Pons (tissue), 1 donor: ENCODE measurements at regions not wholly inside any gene's neighbourhood (a gene's known extent, or its start where the extent isn't known, plus 50 kb on each side); places are given as distances from the start of the nearest gene placed in this dataset.

Experiments
- DNase-seq: peaks from one replicate; pipeline ENCODE4 v3.0.0-alpha.2; 2016; ENCODE audit warnings: low spot score

- DNase-seq, result no peak
Measured at GRCh38 chr2:7974936-7975335, 706.9 kb upstream of the ID2 start.

- no peak for DNase-seq
Measured at GRCh38 chr2:7976206-7976605, 705.6 kb upstream of the ID2 start.

GRCh38 chr2:7977981-7978380 lies 703.9 kb upstream of the ID2 start:
- DNase-seq, result no peak

GRCh38 chr2:7982054-7982453 lies 699.8 kb upstream of the ID2 start:
- DNase-seq, result no peak

GRCh38 chr2:7983451-7983850 lies 698.4 kb upstream of the ID2 start:
- no peak for DNase-seq

- DNase-seq, result no peak
Measured at GRCh38 chr2:7983912-7984311, 697.9 kb upstream of the ID2 start.

GRCh38 chr2:7984693-7985353 lies 697.0 kb upstream of the ID2 start:
- DNase-seq, result no peak

- DNase-seq, result no peak
Measured at GRCh38 chr2:7986431-7986830, 695.4 kb upstream of the ID2 start.

- no peak for DNase-seq
Measured at GRCh38 chr2:7987992-7988391, 693.9 kb upstream of the ID2 start.

GRCh38 chr2:7988440-7988839 lies 693.4 kb upstream of the ID2 start:
- DNase-seq, result no peak

GRCh38 chr2:7989823-7990222 lies 692.0 kb upstream of the ID2 start:
- DNase-seq, result no peak

GRCh38 chr2:7992612-7993602 lies 688.9 kb upstream of the ID2 start:
- DNase-seq, result no peak

GRCh38 chr2:7994397-7994951 lies 687.4 kb upstream of the ID2 start:
- DNase-seq, result no peak

GRCh38 chr2:7997279-7997678 lies 684.6 kb upstream of the ID2 start:
- DNase-seq, result no peak

GRCh38 chr2:7999683-8000476 lies 682.0 kb upstream of the ID2 start:
- no peak for DNase-seq

GRCh38 chr2:8000870-8001269 lies 681.0 kb upstream of the ID2 start:
- DNase-seq, result no peak

- DNase-seq, result no peak
Measured at GRCh38 chr2:8002765-8003393, 679.0 kb upstream of the ID2 start.

GRCh38 chr2:8003462-8004075 lies 678.3 kb upstream of the ID2 start:
- no peak for DNase-seq

GRCh38 chr2:8004250-8004681 lies 677.6 kb upstream of the ID2 start:
- no peak for DNase-seq

GRCh38 chr2:8006181-8006580 lies 675.7 kb upstream of the ID2 start:
- DNase-seq, result no peak

- no peak for DNase-seq
Measured at GRCh38 chr2:8006626-8007025, 675.2 kb upstream of the ID2 start.
